Stimulated activated naive B cell treated with anti-CD40 and anti-IgM and Interleukin-4, amounts not matched to agents 10 μg/mL and 1 μg/mL and 100 μg/mL, for 72 hours (primary cell): ENCODE measurements at regions not wholly inside any gene's neighbourhood (a gene's known extent, or its start where the extent isn't known, plus 50 kb on each side); places are given as distances from the start of the nearest gene placed in this dataset.
"Not testable (repeated sequence)": the region's sequence is repeated elsewhere in the genome, so short reads cannot be mapped to it uniquely, and the experiment has no call there.

Source experiments
- ATAC-seq, 2 donors: fragments of 150-1000 bp; cut with Tn5 transposase; replicated peaks; 2 replicates each; pipeline ENCODE4 v1.10.0; 2021; ENCODE audit warnings: moderate library complexity in 1 of 2
- DNase-seq: peaks from one replicate; pipeline ENCODE4 v3.0.0; 2021
- H3K27ac Mint-ChIP-seq: one replicate; pipeline ENCODE4 v1.8.0; 2022; ENCODE audit warnings: mild to moderate bottlenecking, mixed read lengths
- H3K27me3 Mint-ChIP-seq, 2 donors: one replicate each; pipeline ENCODE4 v1.8.0; 2022; ENCODE audit warnings: mixed read lengths in 2 of 2
- H3K36me3 Mint-ChIP-seq, 2 donors: one replicate each; pipeline ENCODE4 v1.8.0; 2022; ENCODE audit warnings: mixed read lengths in 2 of 2, mild to moderate bottlenecking in 1 of 2
- H3K4me1 Mint-ChIP-seq, 2 donors: one replicate each; pipeline ENCODE4 v1.8.0; 2022; ENCODE audit warnings: mixed read lengths in 2 of 2, mild to moderate bottlenecking in 1 of 2
- H3K4me3 Mint-ChIP-seq, 2 donors: one replicate each; pipeline ENCODE4 v1.8.0; 2022; ENCODE audit warnings: mild to moderate bottlenecking in 2 of 2, mixed read lengths in 2 of 2, moderate library complexity in 1 of 2
- H3K9me3 Mint-ChIP-seq, 2 donors: one replicate each; pipeline ENCODE4 v1.8.0; 2022; ENCODE audit warnings: mixed read lengths in 2 of 2, mild to moderate bottlenecking in 1 of 2

GRCh38 chr18:10247742-10248082 lies 206.7 kb upstream of the APCDD1 start:
- H3K36me3 Mint-ChIP-seq, result no peaks in the 10 kb centered on the region
- ATAC-seq, result no peak
- H3K4me3 Mint-ChIP-seq, result no peak overlapping the region
- H3K4me1 Mint-ChIP-seq, result no peaks in the 10 kb centered on the region
- H3K9me3 Mint-ChIP-seq, result peaks cover 1 to 4% of the 10 kb centered on the region in 2 donors
- DNase-seq, result no peak
- H3K27ac Mint-ChIP-seq, result no peak overlapping the region
- H3K27me3 Mint-ChIP-seq, result no peaks in the 10 kb centered on the region

DNA sequence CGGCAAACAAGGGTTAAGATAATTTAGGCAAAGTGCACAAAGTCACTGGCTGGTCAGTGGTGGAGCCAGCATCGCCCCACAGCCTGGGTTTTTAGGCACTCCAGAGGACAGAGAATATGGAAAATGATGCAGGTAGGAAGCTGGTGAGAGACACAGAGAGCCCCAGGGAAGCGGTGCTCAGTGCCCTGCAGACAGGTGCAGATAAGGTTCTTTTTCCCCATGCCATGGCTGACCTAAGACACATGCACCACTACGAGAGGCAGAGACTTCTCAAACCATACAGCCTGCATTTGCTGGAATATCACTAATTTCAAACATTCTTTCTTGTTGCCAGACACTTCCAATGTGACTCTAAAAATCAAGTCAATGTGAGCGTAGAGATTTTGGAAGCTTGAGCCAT lies 205.7 kb upstream of the APCDD1 start:
- peaks cover 1 to 4% of the 10 kb centered on the region in 2 donors for H3K9me3 Mint-ChIP-seq
- no peak overlapping the region for H3K4me3 Mint-ChIP-seq
- H3K4me1 Mint-ChIP-seq, result peaks cover 7 to 9% of the 10 kb centered on the region in 2 donors
- no peak for ATAC-seq
- H3K27me3 Mint-ChIP-seq, result no peaks in the 10 kb centered on the region
- DNase-seq, result no peak
- no peak overlapping the region for H3K27ac Mint-ChIP-seq
- no peaks in the 10 kb centered on the region for H3K36me3 Mint-ChIP-seq

- Mint-ChIP-seq H3K4me1 (peaks cover 9 to 11% of the 10 kb centered on the region in 2 donors), H3K9me3 (peaks cover 1 to 4% of the 10 kb centered on the region in 2 donors), H3K27me3 (no peaks in the 10 kb centered on the region), H3K27ac (no peak overlapping the region), H3K4me3 (no peak overlapping the region), H3K36me3 (no peaks in the 10 kb centered on the region)
- DNase-seq, result no peak
- ATAC-seq, result no peak
Observed at GRCh38 chr18:10249270-10249669, 205.2 kb upstream of the APCDD1 start.

DNA sequence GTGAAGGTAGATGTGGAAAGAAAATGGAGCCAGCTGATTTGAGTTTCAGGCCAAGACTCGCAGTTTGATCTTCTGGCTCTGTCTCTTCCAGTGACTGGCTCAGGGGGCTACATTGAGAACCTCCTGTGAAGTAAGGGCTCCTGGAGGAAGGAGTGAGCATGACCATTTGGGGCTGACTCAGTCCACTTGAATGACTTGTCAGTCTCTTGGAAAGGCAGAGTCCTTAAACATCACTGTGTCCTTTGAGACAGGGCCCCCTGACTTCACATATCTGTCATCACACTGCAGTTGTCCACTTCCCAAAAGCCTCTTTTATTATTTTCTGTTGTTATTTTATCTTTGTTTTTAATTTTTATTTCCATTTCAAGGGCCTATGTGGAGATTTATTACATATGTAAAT lies 204.6 kb upstream of the APCDD1 start:
- Mint-ChIP-seq H3K9me3 (peaks cover 1 to 4% of the 10 kb centered on the region in 2 donors), H3K4me3 (no peak overlapping the region), H3K4me1 (peaks cover 12 to 16% of the 10 kb centered on the region in 2 donors), H3K27ac (no peak overlapping the region), H3K36me3 (no peaks in the 10 kb centered on the region), H3K27me3 (no peaks in the 10 kb centered on the region)
- DNase-seq, result no peak
- ATAC-seq, result no peak

DNA sequence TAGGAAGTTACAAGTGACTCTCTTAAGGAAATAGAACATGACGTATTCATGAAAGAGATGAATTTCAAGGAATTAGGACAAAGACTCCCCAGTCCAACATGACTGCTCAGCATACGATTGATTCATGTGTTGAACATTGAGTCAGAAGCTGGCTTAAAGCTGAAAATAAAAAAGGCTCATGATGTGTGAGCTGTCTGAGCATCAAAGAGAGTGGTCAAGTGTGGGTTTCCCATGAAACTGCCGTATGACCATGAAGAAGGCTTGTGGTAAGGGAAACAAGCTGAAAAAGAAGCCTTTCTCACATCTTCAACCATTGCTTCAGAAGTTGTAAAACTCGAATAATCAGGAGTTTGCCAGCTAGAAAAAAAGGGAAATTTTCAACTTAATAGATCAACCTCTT lies 201.9 kb upstream of the APCDD1 start:
- ATAC-seq (no peak), DNase-seq (no peak)
- Mint-ChIP-seq H3K4me3 (no peak overlapping the region), H3K27me3 (peaks cover 0 to 7% of the 10 kb centered on the region in 2 donors), H3K27ac (no peak overlapping the region), H3K9me3 (peaks cover 1 to 4% of the 10 kb centered on the region in 2 donors), H3K36me3 (no peaks in the 10 kb centered on the region), H3K4me1 (peaks cover 12 to 16% of the 10 kb centered on the region in 2 donors)

DNA sequence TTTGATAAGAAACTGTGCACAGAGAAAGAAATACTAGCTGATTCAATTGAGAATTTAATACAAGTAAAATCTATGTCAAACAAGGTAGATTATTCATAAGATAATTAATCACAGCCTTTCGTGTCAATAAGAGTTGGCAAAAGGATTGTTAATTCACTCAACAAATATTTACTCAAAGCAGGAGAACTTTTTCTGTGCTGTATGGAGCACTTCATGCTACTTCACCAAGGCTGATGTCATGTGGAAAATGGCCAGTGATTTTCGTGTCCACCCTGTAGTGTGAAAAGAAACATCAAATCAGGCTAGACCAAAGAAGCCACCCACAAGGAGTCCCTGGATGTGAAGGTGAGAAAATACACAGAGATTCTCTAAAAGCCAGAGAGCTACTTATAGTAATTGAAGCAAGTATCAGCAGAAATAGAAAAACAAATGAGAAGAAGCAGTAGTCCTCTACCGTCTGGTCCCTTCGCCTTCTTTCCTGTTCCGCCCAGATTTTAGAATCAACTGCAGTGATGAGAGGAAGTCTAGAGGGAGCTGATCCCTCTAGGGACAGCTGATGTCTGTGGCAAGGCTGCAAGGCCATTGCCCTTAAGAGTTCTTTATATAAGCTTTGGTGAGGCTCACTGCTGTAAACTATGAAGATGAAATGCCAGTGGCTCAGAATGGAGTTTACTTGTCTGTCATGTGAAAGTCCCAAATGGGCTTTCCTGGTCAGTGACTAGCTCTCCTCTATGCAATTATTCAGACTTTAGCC lies 201.3 kb upstream of the APCDD1 start:
- H3K4me1 Mint-ChIP-seq, result peaks cover 12 to 16% of the 10 kb centered on the region in 2 donors

DNA sequence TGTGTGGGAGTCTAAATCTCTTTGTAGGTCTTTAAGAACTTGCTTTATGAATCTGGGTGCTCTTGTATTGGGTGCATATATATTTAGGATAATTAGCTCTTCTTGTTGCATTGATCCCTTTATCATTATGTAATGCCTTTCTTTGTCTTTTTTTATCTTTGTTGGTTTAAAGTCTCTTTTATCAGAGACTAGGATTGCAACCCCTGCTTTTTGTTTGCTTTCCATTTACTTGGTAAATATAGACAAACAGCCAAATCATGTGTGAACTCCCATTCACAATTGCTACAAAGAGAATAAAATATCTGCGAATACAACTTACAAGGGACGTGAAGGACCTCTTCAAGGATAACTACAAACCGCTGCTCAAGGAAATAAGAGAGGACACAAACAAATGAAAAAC lies 198.2 kb upstream of the APCDD1 start:
- DNase-seq, H3K9me3 Mint-ChIP-seq, H3K4me3 Mint-ChIP-seq, H3K27me3 Mint-ChIP-seq, H3K27ac Mint-ChIP-seq, H3K36me3 Mint-ChIP-seq, ATAC-seq: not testable (repeated sequence)
- H3K4me1 Mint-ChIP-seq, result peaks cover 12 to 20% of the 10 kb centered on the region in 2 donors

More for the DNA sequence above, 201.3 kb upstream of the APCDD1 start:
- Mint-ChIP-seq H3K27ac (no peak overlapping the region), H3K27me3 (peaks cover 0 to 7% of the 10 kb centered on the region in 2 donors), H3K4me3 (no peak overlapping the region), H3K36me3 (no peaks in the 10 kb centered on the region), H3K9me3 (peaks cover 1 to 4% of the 10 kb centered on the region in 2 donors)
- DNase-seq, result no peak
- peak; percentile 46 to 63 for ATAC-seq

GRCh38 chr18:10258836-10259474 lies 195.5 kb upstream of the APCDD1 start:
- H3K4me1 Mint-ChIP-seq, result peaks cover 16 to 31% of the 10 kb centered on the region in 2 donors
- peaks cover 0 to 7% of the 10 kb centered on the region in 2 donors for H3K27me3 Mint-ChIP-seq
- H3K36me3 Mint-ChIP-seq, result no peaks in the 10 kb centered on the region
- ATAC-seq (no peak), DNase-seq (no peak)
- no peaks in the 10 kb centered on the region for H3K9me3 Mint-ChIP-seq
- H3K4me3 Mint-ChIP-seq, result no peak overlapping the region
- H3K27ac Mint-ChIP-seq, result no peak overlapping the region

GRCh38 chr18:10259901-10260300 lies 194.5 kb upstream of the APCDD1 start:
- H3K4me1 Mint-ChIP-seq, result peaks cover 18 to 34% of the 10 kb centered on the region in 2 donors
- H3K9me3 Mint-ChIP-seq, result no peaks in the 10 kb centered on the region
- ATAC-seq (no peak), DNase-seq (no peak)
- H3K36me3 Mint-ChIP-seq, result no peaks in the 10 kb centered on the region
- H3K27ac Mint-ChIP-seq, result no peak overlapping the region
- no peak overlapping the region for H3K4me3 Mint-ChIP-seq
- H3K27me3 Mint-ChIP-seq, result peaks cover 0 to 7% of the 10 kb centered on the region in 2 donors

- H3K4me3 Mint-ChIP-seq, result no peak overlapping the region
- H3K9me3 Mint-ChIP-seq, result no peaks in the 10 kb centered on the region
- H3K36me3 Mint-ChIP-seq, result no peaks in the 10 kb centered on the region
- ATAC-seq, result peak in 1 of 2 donors; percentile 29
- peaks cover 0 to 7% of the 10 kb centered on the region in 2 donors for H3K27me3 Mint-ChIP-seq
- no peak for DNase-seq
- H3K4me1 Mint-ChIP-seq, result peaks cover 25 to 48% of the 10 kb centered on the region in 2 donors
- no peak overlapping the region for H3K27ac Mint-ChIP-seq
Observed at GRCh38 chr18:10261344-10262276, 192.8 kb upstream of the APCDD1 start.

GRCh38 chr18:10262566-10262965 lies 191.9 kb upstream of the APCDD1 start:
- Mint-ChIP-seq H3K9me3 (no peaks in the 10 kb centered on the region), H3K4me3 (no peak overlapping the region), H3K27me3 (no peaks in the 10 kb centered on the region), H3K36me3 (no peaks in the 10 kb centered on the region), H3K4me1 (peaks cover 25 to 48% of the 10 kb centered on the region in 2 donors), H3K27ac (no peak overlapping the region)
- ATAC-seq (no peak), DNase-seq (no peak)

- Mint-ChIP-seq H3K36me3 (no peaks in the 10 kb centered on the region), H3K9me3 (no peaks in the 10 kb centered on the region), H3K27ac (no peak overlapping the region), H3K4me1 (peaks cover 30 to 54% of the 10 kb centered on the region in 2 donors), H3K4me3 (peak overlapping the region in 1 of 2 donors; percentile 14), H3K27me3 (no peaks in the 10 kb centered on the region)
- ATAC-seq (peak in 1 of 2 donors; percentile 31), DNase-seq (no peak)
Observed at GRCh38 chr18:10264260-10264659, 190.2 kb upstream of the APCDD1 start.

GRCh38 chr18:10265560-10266333 lies 188.7 kb upstream of the APCDD1 start:
- Mint-ChIP-seq H3K27me3 (no peaks in the 10 kb centered on the region), H3K4me1 (peaks cover 32 to 63% of the 10 kb centered on the region in 2 donors), H3K27ac (no peak overlapping the region), H3K36me3 (no peaks in the 10 kb centered on the region), H3K9me3 (no peaks in the 10 kb centered on the region), H3K4me3 (no peak overlapping the region)
- DNase-seq (no peak), ATAC-seq (peak; percentile 42 to 47)

GRCh38 chr18:10266334-10266590 lies 188.2 kb upstream of the APCDD1 start:
- Mint-ChIP-seq H3K4me1 (peaks cover 32 to 59% of the 10 kb centered on the region in 2 donors), H3K4me3 (no peak overlapping the region), H3K36me3 (no peaks in the 10 kb centered on the region), H3K9me3 (no peaks in the 10 kb centered on the region), H3K27ac (no peak overlapping the region), H3K27me3 (no peaks in the 10 kb centered on the region)
- no peak for ATAC-seq
- no peak for DNase-seq
